PC-9 (cell line): ENCODE measurements at regions not wholly inside any gene's neighbourhood (a gene's known extent, or its start where the extent isn't known, plus 50 kb on each side); places are given as distances from the start of the nearest gene placed in this dataset.

Experiments
- CTCF ChIP-seq: fragments of 200-600 bp; sonication (generic); conservative IDR thresholded peaks from 2 replicates; pipeline ENCODE4 v1.6.1; 2017; ENCODE audit warnings: mixed run types, antibody characterized with exemption, mild to moderate bottlenecking, moderate library complexity
- EZH2 ChIP-seq: fragments of 200-600 bp; sonication (generic); IDR thresholded peaks from 2 replicates; pipeline ENCODE4 v1.8.0; 2017; ENCODE audit warnings: antibody characterized with exemption, low read depth

- TF ChIP-seq CTCF (no peak), EZH2 (no peak)
These were observed 427.4 kb upstream of the CADM1 start for GRCh38 chr11:115931548-115932083.
